GM19397 (cell line): ENCODE measurements at regions not wholly inside any gene's neighbourhood (a gene's known extent, or its start where the extent isn't known, plus 50 kb on each side); places are given as distances from the start of the nearest gene placed in this dataset.
A peak's percentile ranks its signal among the peaks of the same experiment; 100 is the strongest.
"Not testable (repeated sequence)": the region's sequence is repeated elsewhere in the genome, so short reads cannot be mapped to it uniquely, and the experiment has no call there.

ENCODE experiments used
- ATAC-seq: cut with Tn5 transposase; IDR thresholded peaks from one replicate; pipeline ENCODE4 v1.9.1; 2021; ENCODE audit warnings: mild to moderate bottlenecking, moderate library complexity; ENCODE audit not compliant: unreplicated experiment

DNA sequence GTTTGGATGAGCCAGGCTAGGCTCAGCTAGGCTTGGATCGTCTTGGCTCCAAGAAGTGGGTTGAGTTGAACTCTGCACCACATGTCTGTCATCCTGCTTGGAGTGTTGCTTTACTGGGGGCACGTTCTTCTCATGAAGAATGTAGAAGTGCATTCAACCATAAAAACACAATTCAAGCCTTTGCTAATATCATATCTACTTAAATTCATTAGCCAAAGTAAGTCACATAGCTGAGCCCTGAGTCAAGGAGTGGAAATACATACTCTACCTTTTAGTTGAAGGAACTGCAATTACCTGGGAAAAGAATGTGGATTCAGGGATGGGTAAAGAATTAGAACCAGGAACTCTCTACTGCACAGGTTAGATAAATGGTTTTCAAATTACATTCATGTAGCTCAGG lies 360.4 kb upstream of the KCNH7 start:
- ATAC-seq: no peak

DNA sequence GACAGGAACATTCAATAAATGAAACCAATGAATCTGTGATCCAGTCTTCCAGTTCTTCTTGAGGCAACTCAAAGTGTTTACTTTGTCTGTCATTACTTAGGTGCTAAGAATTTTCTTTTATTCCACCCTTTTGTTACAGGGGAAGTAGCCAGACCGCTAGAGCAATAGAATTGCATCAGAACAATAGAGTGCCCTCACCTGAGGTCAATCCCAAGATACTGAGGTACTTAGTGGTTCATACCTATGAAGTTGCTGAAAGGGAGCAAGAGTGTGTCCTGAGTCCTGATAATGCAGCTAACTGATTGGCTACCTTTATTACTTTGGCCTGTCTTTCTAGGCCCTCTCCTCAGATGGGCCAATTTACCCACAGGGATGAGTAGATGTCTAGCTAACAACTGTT lies 359.4 kb upstream of the KCNH7 start:
- no peak for ATAC-seq

DNA sequence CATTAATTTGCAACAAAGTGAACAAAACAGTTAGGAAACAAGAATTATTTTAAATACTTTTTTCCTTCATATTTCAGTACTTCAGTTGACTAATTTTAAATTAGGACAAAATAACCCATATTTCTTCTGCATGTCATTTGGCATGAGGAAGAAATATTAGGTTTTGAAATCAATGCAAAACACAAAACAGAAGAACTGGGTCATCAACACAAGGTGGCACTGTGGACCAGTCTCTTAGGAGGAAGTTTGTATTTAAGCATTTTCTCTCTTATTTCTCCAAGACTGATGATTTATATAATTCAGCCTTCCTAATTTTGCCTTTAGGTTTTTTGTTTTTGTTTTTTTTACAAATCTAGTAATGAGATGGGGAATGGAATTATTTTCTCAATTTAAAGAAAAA lies 352.8 kb upstream of the KCNH7 start:
- no peak for ATAC-seq

- ATAC-seq: no peak
Measured at GRCh38 chr2:163187995-163188655, 349.6 kb upstream of the KCNH7 start.

DNA sequence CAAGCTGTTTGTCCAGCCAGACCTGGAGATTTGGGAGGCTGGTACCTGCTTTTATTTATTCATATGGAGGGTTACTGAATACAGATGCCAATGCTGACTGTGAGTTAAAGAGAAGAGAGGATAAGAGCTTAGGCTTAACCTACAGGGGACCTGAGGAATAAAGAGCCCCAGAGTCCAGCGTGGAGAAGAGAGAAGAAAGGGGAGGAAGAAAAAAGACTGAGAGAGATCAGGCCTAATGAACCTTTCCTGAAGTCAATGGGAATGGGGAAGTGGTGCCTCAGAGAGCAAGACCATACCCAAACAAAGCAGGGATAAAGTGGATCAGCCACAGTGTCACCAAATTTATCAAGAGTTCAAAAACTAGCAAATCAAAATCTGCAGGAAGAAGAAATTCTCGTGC lies 348.6 kb upstream of the KCNH7 start:
- ATAC-seq: no peak

- ATAC-seq: no peak
Measured at GRCh38 chr2:163185160-163185559, 346.6 kb upstream of the KCNH7 start.

DNA sequence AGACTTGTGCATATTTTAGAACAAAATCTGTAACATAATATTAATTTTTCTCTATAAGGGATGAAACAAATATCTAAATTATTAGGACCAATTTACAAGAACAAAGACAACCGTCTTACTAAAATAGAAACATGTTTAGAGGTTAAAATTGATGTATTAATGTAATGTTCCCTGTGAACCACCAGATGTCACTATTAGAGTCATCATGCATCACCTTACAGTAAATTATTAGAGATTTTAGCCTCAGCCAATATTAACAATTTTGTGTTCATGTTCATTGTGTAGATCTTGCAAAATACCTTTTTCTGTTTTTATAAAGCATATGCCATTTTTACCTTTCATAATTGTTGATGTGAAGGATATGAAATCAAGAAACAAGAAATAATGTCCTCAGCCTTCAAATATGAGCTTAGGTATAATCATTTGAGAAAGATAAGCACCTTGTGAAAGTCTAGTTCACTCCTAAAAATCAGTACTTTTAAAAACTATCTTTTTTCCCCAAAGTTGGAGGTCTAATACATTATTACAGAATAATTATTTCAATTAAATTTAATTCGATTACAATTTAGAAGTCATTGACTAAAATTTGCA lies 344.3 kb upstream of the KCNH7 start:
- ATAC-seq: no peak

DNA sequence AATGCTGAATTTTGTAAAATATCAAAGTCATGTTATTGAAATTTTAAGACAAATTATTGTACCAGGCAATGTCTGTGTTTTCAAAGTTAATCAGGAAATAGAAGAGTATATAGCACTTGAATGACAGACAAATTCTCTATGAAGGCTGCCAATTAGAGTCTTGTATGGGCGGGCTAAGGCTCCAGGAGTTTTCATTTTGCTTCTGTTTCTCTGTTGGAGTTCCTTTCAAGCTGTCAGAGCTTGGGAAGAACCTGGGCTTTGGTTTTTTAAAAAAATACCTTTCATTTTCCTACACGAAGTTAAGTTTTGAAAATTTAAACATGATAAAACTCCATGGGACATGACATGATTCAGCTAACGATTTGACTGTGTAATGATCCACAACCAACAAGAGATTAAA lies 339.0 kb upstream of the KCNH7 start:
- no peak for ATAC-seq

DNA sequence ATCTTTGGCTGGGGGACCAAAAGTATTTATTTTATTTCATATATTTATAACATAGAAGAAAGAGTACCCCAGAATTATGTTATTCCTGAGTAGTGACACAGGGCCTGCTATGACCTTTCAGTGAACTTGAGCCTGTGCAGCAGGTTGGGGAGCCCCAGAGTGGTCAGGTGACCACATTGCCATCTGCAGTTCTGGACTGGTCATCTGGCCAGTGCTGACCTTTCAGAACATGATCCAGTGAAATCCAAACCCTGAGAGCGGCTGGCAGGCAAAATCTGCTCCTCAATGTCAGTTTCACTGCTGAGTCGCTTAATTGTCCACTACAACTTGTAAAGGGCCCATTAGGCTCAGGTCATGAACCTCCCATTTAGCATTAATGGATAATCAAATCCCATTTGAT lies 336.7 kb upstream of the KCNH7 start:
- no peak for ATAC-seq

GRCh38 chr2:163173591-163173990 lies 335.0 kb upstream of the KCNH7 start:
- ATAC-seq: no peak

GRCh38 chr2:163171786-163172530 lies 333.4 kb upstream of the KCNH7 start:
- no peak for ATAC-seq

- ATAC-seq: no peak
Measured at GRCh38 chr2:163157891-163158496, 319.4 kb upstream of the KCNH7 start.

DNA sequence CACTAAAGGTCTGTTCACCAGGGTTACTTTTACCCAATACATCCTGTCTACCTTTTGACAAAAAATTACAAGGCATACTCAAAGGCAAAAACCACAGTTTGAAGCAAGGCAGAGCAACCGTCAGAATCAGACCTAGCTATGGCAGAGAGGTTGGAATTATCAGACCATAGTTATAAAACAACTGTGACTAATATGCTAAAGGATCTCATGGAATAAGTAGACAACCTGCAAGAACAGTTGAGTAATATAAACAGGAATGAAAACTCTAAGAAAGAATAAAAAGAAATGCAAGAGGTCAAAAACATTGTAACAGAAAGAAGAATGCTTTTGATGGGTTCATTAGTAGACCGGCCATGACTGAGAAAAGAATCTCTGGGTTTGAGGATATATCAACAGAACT lies 318.8 kb upstream of the KCNH7 start:
- no peak for ATAC-seq

DNA sequence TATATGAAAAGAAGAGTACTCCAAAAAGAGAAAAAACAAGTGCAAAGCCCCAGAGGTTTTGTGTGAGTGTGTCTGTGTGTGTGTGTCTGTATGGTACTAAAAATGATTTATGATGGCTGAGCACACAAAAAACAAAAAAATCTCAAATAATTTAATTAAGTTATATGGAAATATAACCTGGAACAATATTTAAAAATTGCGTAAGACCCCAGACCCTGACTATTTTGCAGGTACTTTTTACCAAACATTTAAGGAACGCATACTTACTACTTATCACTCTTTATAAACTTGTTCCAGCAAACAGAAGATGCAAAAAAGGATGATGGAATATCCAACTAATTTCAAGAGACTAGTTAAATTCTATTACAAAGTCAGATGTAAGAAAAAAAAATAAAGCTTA lies 317.4 kb upstream of the KCNH7 start:
- no peak for ATAC-seq

DNA sequence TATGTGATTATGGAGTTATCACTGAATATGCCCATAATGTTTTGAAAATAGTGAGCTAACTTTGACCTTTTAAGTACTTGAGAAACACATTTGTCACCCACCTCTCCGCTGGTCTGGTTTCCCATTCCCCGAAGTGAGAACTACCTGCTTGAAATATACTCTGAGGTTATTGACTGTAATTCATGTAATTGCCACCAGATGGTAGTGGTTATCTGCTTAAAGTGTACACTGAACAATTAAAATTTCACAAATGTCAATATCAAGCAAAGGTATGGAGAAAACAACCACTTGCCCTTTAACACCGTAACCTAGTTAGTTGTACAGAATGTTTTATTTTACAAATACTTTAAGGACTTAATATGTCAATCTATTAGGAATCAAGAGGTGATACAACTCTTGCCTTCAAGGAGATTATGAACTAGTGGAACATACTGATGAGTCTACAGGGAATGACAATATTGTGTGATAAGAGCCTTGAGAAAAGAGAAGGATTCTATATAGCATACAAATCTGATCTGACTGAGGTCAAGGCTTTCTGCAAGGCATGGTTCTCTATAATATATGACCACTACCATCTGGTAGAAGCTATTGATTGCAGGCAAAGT lies 316.8 kb upstream of the KCNH7 start:
- peak; percentile 82 for ATAC-seq

- no peak for ATAC-seq
Measured at GRCh38 chr2:163142618-163143017, 304.1 kb upstream of the KCNH7 start.

DNA sequence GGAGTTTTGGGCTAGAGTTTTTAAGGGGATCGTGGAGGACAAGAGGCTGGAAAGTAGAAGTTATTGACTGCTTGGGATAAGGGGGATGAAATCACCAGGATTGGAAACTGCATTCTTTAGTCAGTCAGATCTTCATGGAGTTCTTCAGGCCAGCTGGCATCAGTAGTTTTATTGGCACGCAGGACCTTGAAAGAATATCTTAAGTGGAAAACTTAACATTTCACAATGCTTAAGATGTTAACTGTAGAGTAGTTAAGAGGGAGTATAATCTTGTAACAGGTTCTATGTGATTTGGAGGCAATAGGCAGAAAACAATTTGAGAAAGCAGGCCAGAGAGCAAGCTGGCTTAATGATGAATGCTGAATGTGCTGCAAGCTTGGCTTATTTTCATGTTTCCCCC lies 300.4 kb upstream of the KCNH7 start:
- ATAC-seq: no peak

- ATAC-seq: no peak
Measured at GRCh38 chr2:163135256-163135655, 296.7 kb upstream of the KCNH7 start.

DNA sequence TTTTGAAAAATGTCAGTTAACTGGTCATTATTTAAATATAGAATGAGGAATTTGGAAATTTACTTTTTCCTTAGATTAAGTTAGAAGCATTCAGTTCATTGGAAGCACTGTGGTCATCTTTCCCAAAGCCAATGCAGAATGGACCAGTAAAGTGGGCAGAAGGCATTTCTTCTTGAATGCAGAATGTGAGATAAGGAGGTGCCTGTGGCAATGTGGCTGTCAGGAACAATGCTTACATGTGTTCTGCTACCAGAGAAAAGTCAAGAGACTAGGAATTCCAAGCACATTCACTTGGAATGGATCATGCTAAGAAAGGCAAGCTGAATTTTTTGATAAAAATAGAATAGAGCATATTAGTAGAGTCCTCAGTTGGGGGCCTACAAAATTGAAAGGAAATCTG lies 295.0 kb upstream of the KCNH7 start:
- no peak for ATAC-seq

DNA sequence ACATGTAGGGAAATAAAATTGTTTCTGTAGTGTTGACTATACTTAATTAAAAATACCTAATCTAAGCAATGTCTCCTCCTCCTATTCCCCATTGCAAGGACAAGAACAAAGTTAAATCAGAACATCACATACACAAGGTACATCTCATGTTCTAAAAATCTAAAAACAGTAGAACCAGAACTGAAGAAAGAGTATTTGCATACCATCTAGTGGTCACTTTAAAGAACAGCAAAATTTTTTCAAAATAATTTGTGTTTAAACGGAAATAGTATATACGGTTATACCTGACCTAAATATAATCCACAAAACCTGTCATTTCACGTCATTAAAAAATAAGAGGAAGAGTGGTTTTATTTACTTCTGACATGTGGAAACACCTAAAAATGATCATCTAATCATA lies 294.3 kb upstream of the KCNH7 start:
- ATAC-seq: no peak

DNA sequence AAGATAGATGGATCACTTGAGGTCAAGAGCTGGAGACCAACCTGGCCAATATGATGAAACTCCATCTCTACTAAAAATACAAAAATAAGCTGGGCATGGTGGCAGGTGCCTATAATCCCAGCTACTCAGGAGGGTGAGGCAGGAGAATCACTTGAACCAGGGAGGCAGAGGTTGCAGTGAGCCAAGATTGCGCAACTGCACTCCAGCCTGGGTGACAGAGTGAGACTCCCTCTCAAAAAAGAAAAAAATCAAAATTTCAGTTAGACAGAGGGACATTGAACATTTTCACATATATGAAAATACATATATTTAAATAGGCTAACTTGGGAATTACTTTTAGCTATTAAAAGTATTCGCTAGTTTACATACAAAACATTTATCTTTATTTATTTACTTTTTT lies 293.6 kb upstream of the KCNH7 start:
- ATAC-seq: not testable (repeated sequence)

DNA sequence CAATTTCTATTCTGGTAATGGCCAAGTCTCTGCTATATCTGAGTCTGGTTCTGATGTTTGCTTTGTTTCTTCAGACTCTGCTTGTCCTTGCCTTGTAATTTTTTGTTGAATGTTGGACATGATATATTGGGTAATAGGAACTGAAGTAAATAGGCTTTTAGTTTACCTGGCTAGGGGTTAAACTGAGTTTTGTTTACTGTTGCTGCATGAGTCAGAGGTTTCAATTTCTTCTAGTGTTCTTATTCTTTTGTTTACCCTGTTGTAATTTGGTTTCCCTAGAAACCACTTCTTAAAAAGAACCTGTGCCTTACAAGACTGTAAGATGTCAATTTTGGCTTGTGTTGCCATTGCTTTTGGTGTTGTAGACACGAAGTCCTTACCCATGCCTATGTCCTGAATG lies 285.0 kb upstream of the KCNH7 start:
- no peak for ATAC-seq
